Panc1 (cell line): ENCODE measurements at regions not wholly inside any gene's neighbourhood (a gene's known extent, or its start where the extent isn't known, plus 50 kb on each side); places are given as distances from the start of the nearest gene placed in this dataset.

ENCODE experiments used
- ATAC-seq: fragments of 200-7000 bp; cut with Tn5 transposase; 2 replicates; pipeline ENCODE4 v1.9.1; 2020; ENCODE audit warnings: mild to moderate bottlenecking, moderate library complexity
- BruUV-seq: library from RNA; stranded (reverse); fragments of 400-500 nt; replicated peaks from 2 replicates; lab custom pipeline; 2021; lab: Mats Ljungman, UMichigan
- CTCF ChIA-PET: fragments of 300-600 bp; sonication (Branson Sonifier 250); formaldehyde crosslinking; loops from one replicate; lab custom pipeline; 2022; ENCODE audit warnings: antibody characterized with exemption; lab: Charles Lee
- POLR2A ChIA-PET: fragments of 300-600 bp; sonication (Branson Sonifier 250); formaldehyde crosslinking; loops from one replicate; lab custom pipeline; 2022; ENCODE audit warnings: antibody characterized with exemption; lab: Charles Lee
- DNase-seq: peaks from one replicate; pipeline ENCODE4 v3.0.0-alpha.2; 2010; ENCODE audit warnings: low read depth, low spot score
- H3K27ac ChIP-seq: 2 replicates; pipeline ENCODE4 v1.5.1; 2011; ENCODE audit warnings: mild to moderate bottlenecking, low read length, inconsistent platforms
- H3K27me3 ChIP-seq: fragments of 200-500 bp; sonication (Bioruptor generic); 2 replicates; pipeline ENCODE4 v1.6.0; 2014; ENCODE audit warnings: low read length, inconsistent platforms; ENCODE audit not compliant: control insufficient read depth, insufficient read depth
- H3K36me3 ChIP-seq: fragments of 200-500 bp; sonication (Bioruptor generic); 2 replicates; pipeline ENCODE4 v1.5.1; 2014; ENCODE audit warnings: inconsistent platforms, mild to moderate bottlenecking, low read length, moderate library complexity; ENCODE audit not compliant: control insufficient read depth, insufficient read depth
- H3K4me1 ChIP-seq: 2 replicates; pipeline ENCODE4 v1.5.1; 2011; ENCODE audit warnings: inconsistent platforms, mild to moderate bottlenecking, low read length, moderate library complexity; ENCODE audit not compliant: control insufficient read depth, insufficient read depth
- H3K4me3 ChIP-seq, 2 experiments: 2 replicates each; pipeline ENCODE4 v1.5.1; 2011 to 2012; ENCODE audit warnings: low read depth in 2 of 2, low read length in 2 of 2, mild to moderate bottlenecking in 2 of 2, inconsistent platforms in 1 of 2, moderate library complexity in 1 of 2
- H3K9me3 ChIP-seq: fragments of 200-500 bp; sonication (Bioruptor generic); 2 replicates; pipeline ENCODE4 v1.5.1; 2014; ENCODE audit warnings: low read depth, mild to moderate bottlenecking, inconsistent platforms, low read length, moderate library complexity; ENCODE audit not compliant: control insufficient read depth, insufficient read depth
- CTCF ChIP-seq: fragments of 450-650 bp; IDR thresholded peaks from 2 replicates; pipeline ENCODE4 v1.5.1; 2017; ENCODE audit warnings: mild to moderate bottlenecking
- REST ChIP-seq, 2 experiments: IDR thresholded peaks; 2 replicates each; pipeline ENCODE4 v1.6.1; 2011 to 2012; ENCODE audit warnings: low read depth in 2 of 2, control low read depth in 1 of 2, low read length in 1 of 2, mild to moderate bottlenecking in 1 of 2, moderate library complexity in 1 of 2; ENCODE audit not compliant: insufficient read depth in 1 of 2
- SIN3A ChIP-seq: IDR thresholded peaks from 2 replicates; pipeline ENCODE4 v1.6.1; 2012; ENCODE audit warnings: low read depth, mild to moderate bottlenecking, low read length, moderate library complexity, borderline replicate concordance; ENCODE audit not compliant: insufficient read depth
- TCF7L2 ChIP-seq: IDR thresholded peaks from 2 replicates; pipeline ENCODE4 v1.6.1; 2011; ENCODE audit warnings: mild to moderate bottlenecking, low read depth, low read length, inconsistent platforms
- in situ Hi-C: cut with HindIII; loops from 2 replicates; pipeline ENCODE4 v1.10.0; 2016; ENCODE audit warnings: low sequenced_read_pairs, low pct_unique_long_range_greater_than_20kb
- intact Hi-C: fragments of 100-400 bp; cut with micrococcal nuclease; formaldehyde crosslinking; loops from one replicate; pipeline ENCODE4 v1.10.0; 2022; ENCODE audit not compliant: unreplicated experiment

GRCh38 chr1:185526344-185527307 is 207.6 kb upstream of the HMCN1 start:
- TF ChIP-seq SIN3A (no peak), REST (IDR thresholded peaks at IDR 0.05; ENCODE audit: insufficient read depth in 1 of 2, low read depth in 2 of 2, low read length in 1 of 2) (no peak), CTCF (no peak), TCF7L2 (no peak)
- no peak for ATAC-seq
- no peaks in the 10 kb centered on the region for H3K4me1 ChIP-seq
- H3K4me3 ChIP-seq = no peak overlapping the region
- BruUV-seq = no TSS peak
- no peaks in the 10 kb centered on the region for H3K27me3 ChIP-seq
- H3K36me3 ChIP-seq = no peaks in the 10 kb centered on the region
- CTCF ChIA-PET = no interaction called here
- no peak for DNase-seq
- POLR2A ChIA-PET = no interaction called here
- peak overlapping the region; percentile 25; the same call in 1 of the 2 replicates for H3K27ac ChIP-seq
- H3K9me3 ChIP-seq = peaks cover 5% of the 10 kb centered on the region; the same call in 1 of the 2 replicates
- in situ Hi-C loops = no loop called here
- intact Hi-C loops = no loop called here

GRCh38 chr1:185520188-185520920 is 203.3 kb upstream of the IVNS1ABP start:
- no peaks in the 10 kb centered on the region for H3K36me3 ChIP-seq
- no peak for TF ChIP-seq TCF7L2
- no TSS peak for BruUV-seq
- H3K27ac ChIP-seq = no peak overlapping the region
- no peak overlapping the region for H3K4me3 ChIP-seq
- H3K9me3 ChIP-seq = peaks cover 25% of the 10 kb centered on the region
- no peak for DNase-seq
- H3K27me3 ChIP-seq = no peaks in the 10 kb centered on the region
- intact Hi-C loops (no loop called here), in situ Hi-C loops (no loop called here)
- POLR2A ChIA-PET = no interaction called here
- H3K4me1 ChIP-seq = no peaks in the 10 kb centered on the region
- CTCF ChIA-PET = interaction anchor here (0.6 kb wide), 1 partner anchor 207 kb away, joined by 3 read pairs; no protein-coding TSS in a partner anchor
- no peak for ATAC-seq
